HG02885 (cell line): ENCODE measurements at regions not wholly inside any gene's neighbourhood (a gene's known extent, or its start where the extent isn't known, plus 50 kb on each side); places are given as distances from the start of the nearest gene placed in this dataset.

Source experiments
- ATAC-seq: cut with Tn5 transposase; IDR thresholded peaks from one replicate; pipeline ENCODE4 v1.9.1; 2021; ENCODE audit warnings: mild to moderate bottlenecking; ENCODE audit not compliant: unreplicated experiment, poor library complexity

DNA sequence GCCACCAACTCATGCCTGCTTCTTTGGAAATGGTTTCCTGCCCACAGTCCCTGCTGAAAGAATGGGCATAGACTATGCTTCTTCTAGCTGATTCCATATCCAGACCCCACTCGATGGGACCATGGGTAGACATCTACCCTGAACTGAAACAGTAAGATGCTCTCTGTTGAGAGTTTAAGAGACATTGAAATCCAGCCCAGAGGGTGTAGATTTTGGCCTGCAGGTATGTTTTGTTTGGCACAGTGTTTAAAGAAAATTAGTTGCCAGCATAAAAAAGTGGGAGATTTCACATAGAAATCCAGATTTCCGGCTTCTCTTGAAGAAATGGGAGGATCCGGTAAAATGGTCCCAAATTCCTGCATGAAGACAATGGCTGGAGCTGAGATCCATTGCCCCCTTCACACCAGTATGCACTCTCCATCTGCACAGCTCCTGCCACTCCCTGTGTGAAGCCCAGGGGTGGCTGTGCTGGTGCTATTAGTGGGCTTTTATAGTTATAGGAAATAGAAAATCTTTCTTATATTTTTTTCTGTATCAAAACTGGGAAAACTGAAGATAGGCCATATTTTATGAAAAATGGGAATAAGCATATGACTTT, 218.1 kb downstream of the PTEN start:
- no peak for ATAC-seq

DNA sequence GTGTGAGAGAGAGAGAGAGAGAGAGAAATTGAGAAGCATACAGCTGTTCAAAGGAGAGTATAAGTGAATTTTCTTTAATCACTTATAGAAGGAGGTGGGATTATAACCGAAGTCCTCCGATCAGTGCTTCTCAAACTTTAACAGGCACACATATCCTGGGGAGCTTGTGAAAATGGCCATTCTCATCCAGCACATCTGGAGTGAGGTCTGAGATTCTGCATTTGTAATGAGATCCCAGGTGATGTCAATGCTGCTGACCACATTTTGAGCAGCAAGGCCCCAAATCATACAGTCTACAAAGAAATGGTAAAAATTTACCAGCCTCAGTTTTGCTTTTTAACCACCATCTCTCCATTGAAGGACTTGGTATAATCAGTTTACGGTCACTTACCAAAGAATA, 219.0 kb downstream of the PTEN start:
- peak; percentile 14 for ATAC-seq

- peak; percentile 85 for ATAC-seq
Measured at GRCh38 chr10:88082806-88083596, 219.6 kb downstream of the PTEN start.

DNA sequence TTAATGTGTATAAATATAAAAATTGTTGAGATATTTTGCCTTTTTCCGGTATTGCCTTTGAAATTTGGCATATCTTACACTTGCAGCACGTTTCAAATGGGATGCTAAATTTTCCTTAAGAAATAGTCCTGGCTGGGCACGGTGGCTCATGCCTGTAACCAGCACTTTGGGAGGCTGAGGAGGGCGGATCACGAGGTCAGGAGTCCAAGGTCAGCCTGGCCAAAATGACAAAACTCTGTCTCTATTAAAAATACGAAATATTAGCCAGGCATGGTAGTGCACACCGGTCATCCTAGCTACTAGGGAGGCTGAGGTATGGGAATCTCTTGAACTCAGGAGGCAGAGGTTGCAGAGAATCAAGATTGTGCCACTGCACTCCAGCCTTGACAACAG, 220.2 kb downstream of the PTEN start:
- no peak for ATAC-seq

DNA sequence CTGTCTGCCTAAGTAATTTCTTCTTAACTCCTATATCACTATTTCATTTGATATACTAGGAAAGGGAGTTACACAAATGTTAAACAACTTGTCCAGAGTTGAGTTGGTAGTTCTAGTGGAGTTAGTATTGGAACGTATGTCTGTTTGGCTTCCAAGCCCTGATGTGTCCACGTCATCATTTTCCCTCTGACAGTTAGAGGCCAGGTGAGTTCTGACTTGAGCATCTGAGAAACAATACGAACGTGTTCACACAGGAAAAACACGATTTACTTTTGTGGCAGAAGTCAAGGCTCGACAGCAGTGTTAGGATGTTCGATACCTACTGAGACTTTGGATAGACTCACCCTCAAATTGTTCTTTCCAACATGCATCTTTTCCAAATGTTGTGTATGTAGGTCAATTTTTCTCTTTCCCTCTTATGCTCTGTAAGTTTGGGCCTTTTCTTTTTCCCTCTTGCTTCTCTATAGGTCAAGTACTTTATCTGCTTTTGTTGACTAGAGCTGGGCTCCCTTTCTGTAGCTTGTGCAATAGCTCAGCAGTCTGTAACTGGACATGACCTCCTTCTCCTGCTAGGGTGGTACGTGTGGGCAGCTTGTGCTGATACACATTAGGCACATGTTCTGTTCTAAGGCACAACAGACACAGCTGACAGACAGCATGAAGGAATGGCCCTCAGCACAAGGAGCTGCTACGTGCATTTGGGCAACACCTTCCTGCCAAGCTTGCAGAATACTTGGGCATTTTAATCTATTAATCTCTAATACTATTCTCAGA, 222.9 kb downstream of the PTEN start:
- no peak for ATAC-seq

DNA sequence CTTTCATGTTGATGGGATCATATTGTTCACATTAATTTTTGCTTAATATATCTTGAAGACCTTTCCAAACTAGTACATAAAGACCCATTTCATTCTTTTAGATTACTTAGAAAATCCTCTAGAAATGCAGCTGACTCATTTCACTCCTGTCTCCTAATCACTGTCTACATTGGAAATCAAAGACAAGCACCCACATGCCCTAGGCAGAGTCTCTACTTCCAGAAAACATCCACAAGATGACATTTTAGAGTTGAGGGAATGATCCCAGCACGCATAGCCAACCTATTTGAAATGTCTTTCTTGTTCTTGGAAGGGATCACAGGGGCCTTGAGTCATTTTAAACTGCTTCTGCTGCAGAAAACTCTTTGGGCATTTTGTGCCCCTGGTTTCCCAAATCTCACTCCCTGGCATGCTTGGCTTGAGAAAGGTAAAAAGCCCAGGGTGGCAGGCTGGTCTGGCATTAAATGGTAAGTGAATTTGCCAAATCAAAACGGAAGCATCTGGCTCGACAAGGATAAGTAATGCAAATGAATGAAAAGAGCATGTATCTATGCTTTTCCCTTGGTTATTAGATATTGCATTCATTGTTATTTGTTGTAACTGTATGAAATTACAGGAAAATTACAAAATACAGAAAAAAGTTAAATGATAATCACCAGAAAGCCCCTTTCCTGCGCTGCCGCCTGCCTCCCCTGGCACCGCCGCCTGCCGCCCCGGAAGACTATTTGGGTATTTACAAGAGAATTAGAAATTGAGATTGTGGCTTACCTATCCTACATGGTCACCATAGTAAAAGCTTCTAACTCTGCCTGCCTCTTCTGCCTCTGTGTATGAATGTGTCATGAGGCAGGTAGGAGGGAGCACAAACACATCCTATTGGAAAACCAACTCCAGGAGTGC, 225.3 kb downstream of the PTEN start:
- no peak for ATAC-seq

DNA sequence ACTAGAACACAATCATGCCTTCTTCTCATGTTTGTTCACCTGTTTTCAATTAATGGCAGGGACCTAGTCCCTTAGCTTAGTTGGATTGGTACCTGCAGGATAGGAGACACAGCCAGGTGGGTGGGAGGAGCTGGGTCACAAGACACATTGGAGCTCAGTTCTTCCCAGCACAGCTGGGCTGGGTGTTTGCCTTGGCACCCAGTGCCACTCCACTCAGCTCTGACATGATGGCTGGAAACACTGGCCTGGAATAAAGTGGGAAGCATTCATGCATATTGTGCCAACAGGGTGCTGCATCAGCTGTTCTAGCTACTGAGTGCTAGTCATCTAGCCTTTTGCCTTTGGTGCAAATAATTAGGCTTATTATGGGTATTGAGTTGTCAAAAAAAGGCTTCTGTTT, 226.1 kb downstream of the PTEN start:
- no peak for ATAC-seq

DNA sequence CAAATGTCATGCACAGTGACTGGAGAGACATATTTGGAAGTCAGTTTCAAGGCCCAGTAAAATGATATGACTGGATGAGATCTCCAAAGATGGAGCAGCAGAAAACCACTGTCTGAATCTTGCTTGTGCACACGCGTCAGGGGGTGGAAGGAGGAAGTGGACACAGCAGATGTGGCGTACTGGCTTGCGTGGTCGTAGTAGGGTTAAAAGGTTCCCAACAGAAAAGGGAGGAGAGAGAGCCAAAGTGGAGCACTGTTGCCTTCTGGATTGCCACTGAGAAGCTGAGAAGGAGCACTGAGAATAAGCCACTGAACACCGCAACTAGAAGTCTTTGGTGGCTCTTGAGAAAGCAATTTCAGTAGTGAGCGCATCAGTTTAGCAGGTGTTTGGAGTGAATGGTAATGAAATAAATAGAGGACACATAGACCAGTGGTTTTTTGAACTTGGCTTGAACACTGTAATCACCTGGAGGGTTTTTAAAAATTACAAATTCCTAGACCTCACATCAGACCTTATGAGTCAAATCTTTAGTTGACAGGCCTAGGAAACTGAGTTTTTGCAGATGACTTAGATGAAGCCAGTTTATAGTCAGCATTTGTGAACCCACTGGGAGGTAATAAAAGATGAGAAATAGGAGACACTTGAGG, 227.3 kb downstream of the PTEN start:
- ATAC-seq: peak; percentile 32

GRCh38 chr10:88091490-88092061, 228.2 kb downstream of the PTEN start:
- ATAC-seq: peak; percentile 84

GRCh38 chr10:88092265-88092664, 228.8 kb downstream of the PTEN start:
- no peak for ATAC-seq

- no peak for ATAC-seq
Measured at GRCh38 chr10:88092973-88093372, 229.5 kb downstream of the PTEN start.

DNA sequence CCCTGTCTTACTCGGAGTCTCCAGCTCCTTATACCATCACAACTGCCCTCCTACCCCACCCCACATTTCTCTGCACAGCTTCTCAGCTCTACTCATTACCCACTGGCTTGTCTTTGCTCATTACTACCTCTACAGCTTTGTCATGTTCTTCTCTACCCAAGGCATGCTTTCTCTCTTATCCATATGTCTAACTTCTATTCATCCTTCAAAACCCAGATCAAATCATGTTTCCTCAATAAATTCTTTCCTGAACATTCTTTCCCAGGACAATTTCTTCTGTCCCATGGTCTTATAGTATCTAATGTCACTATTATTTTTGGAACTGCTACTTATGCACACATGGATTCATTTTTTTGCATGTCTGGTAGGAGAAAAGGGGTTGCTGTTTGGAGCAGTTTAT, 231.4 kb downstream of the PTEN start:
- ATAC-seq: no peak

DNA sequence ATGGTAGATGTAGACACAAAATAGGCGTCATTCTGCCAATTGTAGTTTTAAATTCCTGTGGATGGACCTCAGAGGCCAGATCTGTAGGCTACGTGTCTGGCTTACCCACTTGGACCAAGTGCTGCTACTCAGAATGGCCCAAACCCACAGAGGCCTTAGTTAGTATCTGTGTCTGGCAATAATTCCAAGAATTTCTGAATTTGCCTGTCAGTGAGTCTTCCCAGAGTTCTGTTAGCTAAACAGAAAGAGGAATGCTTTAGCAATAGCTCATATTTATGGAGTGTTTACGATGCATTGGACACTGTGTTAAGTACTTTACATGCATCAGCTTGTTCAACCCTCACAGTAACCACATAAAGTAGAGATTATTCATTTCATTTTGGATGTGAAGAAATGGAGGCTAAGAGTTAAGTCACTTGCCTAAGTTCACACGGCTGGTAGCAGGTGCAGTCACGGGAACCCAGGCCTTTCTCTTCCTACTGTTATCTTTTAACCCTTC, 231.8 kb downstream of the PTEN start:
- ATAC-seq: no peak

- ATAC-seq: no peak
Measured at GRCh38 chr10:88095778-88096431, 232.5 kb downstream of the PTEN start.

GRCh38 chr10:88097092-88097516, 233.7 kb downstream of the PTEN start:
- no peak for ATAC-seq

- ATAC-seq: no peak
Measured at GRCh38 chr10:88097536-88097935, 234.1 kb downstream of the PTEN start.

GRCh38 chr10:88100281-88100680, 236.9 kb downstream of the PTEN start:
- ATAC-seq: no peak

DNA sequence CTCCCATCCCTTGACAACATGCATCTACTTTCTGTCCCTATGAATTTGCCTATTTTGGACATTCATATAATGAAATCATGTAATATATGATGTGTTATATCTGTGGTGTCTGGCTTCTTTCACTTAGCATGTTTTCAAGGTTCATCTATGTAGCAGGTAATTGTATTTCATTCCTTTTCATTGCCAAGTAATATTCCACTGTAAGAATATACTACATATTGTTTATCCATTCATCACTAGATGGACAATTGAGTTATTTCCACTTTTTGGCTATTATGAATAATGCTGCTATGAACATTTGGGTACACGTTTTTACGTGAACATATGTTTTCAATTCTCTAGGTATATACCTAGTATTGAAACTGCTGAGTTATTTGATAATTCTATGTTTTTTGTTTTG, 238.2 kb downstream of the PTEN start:
- ATAC-seq: no peak

GRCh38 chr10:88103576-88103975, 240.2 kb downstream of the PTEN start:
- no peak for ATAC-seq
